ENCODE measurements at regions not wholly inside any gene's neighbourhood (a gene's known extent, or its start where the extent isn't known, plus 50 kb on each side); places are given as distances from the start of the nearest gene placed in this dataset.

DNA sequence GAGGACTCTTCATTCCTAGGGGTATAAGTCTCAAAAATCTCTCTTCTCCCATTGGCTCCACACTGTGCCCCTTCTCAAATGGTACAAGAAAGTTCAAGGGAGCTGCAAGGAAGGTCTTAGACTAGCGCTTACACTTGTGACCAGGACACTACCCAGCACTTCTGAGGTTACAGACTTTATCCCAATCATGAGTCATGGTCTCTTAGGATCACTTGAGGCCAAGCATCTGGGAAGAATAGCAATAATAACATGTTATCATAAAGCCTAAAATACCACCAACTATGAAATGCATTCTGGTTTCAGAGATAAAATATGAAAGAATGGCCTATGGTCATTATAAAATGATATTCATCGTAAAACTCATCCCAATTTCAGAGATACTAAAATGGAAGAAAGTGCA is 309.9 kb upstream of the PKDCC start:
- H3K27ac Mint-ChIP-seq (ENCODE audit: unreplicated experiment): no peak overlapping the region
- H3K4me1 Mint-ChIP-seq (ENCODE audit: unreplicated experiment): no peaks in the 10 kb centered on the region
- H3K9me3 Mint-ChIP-seq (ENCODE audit: unreplicated experiment): no peaks in the 10 kb centered on the region
- DNase-seq (ENCODE audit: extremely low spot score, unreplicated experiment): no peak
- TF ChIP-seq, protein P1, sequence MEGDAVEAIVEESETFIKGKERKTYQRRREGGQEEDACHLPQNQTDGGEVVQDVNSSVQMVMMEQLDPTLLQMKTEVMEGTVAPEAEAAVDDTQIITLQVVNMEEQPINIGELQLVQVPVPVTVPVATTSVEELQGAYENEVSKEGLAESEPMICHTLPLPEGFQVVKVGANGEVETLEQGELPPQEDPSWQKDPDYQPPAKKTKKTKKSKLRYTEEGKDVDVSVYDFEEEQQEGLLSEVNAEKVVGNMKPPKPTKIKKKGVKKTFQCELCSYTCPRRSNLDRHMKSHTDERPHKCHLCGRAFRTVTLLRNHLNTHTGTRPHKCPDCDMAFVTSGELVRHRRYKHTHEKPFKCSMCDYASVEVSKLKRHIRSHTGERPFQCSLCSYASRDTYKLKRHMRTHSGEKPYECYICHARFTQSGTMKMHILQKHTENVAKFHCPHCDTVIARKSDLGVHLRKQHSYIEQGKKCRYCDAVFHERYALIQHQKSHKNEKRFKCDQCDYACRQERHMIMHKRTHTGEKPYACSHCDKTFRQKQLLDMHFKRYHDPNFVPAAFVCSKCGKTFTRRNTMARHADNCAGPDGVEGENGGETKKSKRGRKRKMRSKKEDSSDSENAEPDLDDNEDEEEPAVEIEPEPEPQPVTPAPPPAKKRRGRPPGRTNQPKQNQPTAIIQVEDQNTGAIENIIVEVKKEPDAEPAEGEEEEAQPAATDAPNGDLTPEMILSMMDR (IDR thresholded peaks at IDR 0.05): no peak
- no peaks in the 10 kb centered on the region for H3K36me3 Mint-ChIP-seq (ENCODE audit: unreplicated experiment)
- H3K27me3 Mint-ChIP-seq (ENCODE audit: unreplicated experiment): peaks cover 5% of the 10 kb centered on the region
- H3K4me3 Mint-ChIP-seq (ENCODE audit: unreplicated experiment): no peak overlapping the region

DNA sequence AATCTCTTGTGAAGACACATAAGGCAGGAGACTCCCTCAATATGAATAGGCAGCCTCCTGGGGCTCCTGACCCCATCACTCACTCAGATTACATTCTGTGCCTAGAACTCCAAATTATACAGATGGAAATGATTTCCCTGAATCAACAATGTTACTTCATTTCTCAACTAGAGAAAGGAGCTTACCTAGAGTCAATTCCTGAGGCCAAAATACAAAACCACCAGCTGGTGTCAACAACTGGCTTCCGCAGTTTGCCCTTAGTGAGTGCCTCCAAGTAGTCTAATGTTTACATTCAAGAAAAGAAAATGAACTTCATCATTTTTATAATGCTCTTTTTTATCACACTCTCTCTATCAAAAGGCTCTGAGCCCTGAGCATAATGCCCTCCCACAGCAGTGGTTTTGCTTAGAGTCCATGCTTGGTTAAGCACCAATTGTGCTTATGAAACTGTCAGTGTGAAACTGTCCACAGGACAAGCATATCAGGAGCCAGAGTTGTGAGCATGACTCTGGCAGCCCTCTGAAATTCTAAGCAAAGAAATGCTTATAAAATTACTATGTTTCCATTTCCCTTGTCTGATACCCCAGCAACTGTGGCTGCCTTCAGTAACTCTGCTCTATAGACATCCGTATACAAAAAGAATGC is 305.7 kb upstream of the PKDCC start:
- H3K4me1 Mint-ChIP-seq (ENCODE audit: unreplicated experiment): no peaks in the 10 kb centered on the region
- H3K36me3 Mint-ChIP-seq (ENCODE audit: unreplicated experiment): no peaks in the 10 kb centered on the region
- DNase-seq (ENCODE audit: extremely low spot score, unreplicated experiment): no peak
- H3K9me3 Mint-ChIP-seq (ENCODE audit: unreplicated experiment): no peaks in the 10 kb centered on the region
- H3K4me3 Mint-ChIP-seq (ENCODE audit: unreplicated experiment): no peak overlapping the region
- TF ChIP-seq, protein P1 (IDR thresholded peaks at IDR 0.05): no peak
- no peak overlapping the region for H3K27ac Mint-ChIP-seq (ENCODE audit: unreplicated experiment)
- H3K27me3 Mint-ChIP-seq (ENCODE audit: unreplicated experiment): no peaks in the 10 kb centered on the region

DNA sequence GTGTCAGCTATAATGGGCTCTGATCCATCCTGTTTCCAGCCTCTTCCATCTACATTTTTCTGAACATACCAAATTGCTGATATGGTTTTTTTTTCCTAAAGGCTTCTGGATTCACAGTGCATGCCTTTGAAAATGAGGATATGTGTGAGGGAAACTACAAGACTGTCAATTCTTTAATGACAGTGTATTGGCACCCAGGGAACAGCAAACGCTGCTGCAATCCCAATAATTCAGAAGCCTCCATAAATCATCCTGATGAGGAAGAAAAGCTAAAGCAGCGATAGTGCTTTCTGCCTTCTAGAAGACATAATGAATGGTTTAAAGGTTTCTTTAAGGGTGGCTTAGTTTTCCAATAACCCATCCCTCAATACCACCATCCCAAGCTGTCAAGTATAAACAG is 304.5 kb upstream of the PKDCC start:
- no peaks in the 10 kb centered on the region for H3K36me3 Mint-ChIP-seq (ENCODE audit: unreplicated experiment)
- H3K4me1 Mint-ChIP-seq (ENCODE audit: unreplicated experiment): no peaks in the 10 kb centered on the region

DNA sequence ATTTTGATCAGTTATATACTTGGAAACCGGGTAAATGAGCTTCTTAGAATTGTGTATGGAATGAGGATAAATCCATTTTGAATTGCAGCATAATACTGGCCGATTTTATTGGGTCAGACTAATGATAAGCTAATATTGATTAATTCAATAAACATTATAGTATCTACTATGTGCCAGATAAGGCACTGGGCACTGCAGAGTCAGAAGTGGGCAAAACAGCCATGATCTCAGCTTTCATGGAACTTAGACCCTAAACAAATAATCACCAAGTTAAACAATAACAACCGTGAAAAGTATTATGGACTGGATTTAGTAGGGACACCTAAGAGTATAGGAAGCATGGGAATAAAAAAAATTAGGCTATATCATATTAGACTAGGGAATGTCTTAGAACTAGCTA is 297.0 kb upstream of the PKDCC start:
- DNase-seq (ENCODE audit: extremely low spot score, unreplicated experiment): no peak
- Mint-ChIP-seq H3K27ac (ENCODE audit: unreplicated experiment) (no peak overlapping the region), H3K27me3 (ENCODE audit: unreplicated experiment) (peaks cover 15% of the 10 kb centered on the region), H3K36me3 (ENCODE audit: unreplicated experiment) (no peaks in the 10 kb centered on the region), H3K4me1 (ENCODE audit: unreplicated experiment) (no peaks in the 10 kb centered on the region), H3K9me3 (ENCODE audit: unreplicated experiment) (no peaks in the 10 kb centered on the region), H3K4me3 (ENCODE audit: unreplicated experiment) (no peak overlapping the region)
- TF ChIP-seq, protein P1 (IDR thresholded peaks at IDR 0.05): no peak

More for the DNA sequence above, 304.5 kb upstream of the PKDCC start:
- no peak for DNase-seq (ENCODE audit: extremely low spot score, unreplicated experiment)
- no peaks in the 10 kb centered on the region for H3K27me3 Mint-ChIP-seq (ENCODE audit: unreplicated experiment)
- H3K4me3 Mint-ChIP-seq (ENCODE audit: unreplicated experiment): no peak overlapping the region
- no peak overlapping the region for H3K27ac Mint-ChIP-seq (ENCODE audit: unreplicated experiment)
- TF ChIP-seq, protein P1 (IDR thresholded peaks at IDR 0.05): no peak
- no peaks in the 10 kb centered on the region for H3K9me3 Mint-ChIP-seq (ENCODE audit: unreplicated experiment)

DNA sequence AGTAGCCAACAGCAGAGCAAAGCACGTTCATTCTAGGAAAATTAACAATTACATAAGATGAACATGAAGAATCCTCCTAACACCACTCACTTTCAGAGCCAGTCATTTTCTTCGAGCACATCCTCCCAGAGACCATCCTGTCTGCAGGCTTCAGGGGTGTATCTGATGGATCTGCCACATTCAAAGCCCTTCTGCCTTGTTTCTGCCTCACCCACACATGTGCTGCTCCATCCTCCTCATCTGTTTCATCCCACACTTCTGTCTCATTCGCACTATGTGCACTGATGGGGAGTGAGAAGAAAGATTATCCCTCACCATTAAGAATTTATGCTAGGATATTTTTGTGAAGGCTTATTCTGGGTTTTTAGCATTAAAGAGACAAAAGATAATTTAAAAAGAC is 287.9 kb upstream of the PKDCC start:
- Mint-ChIP-seq H3K27me3 (ENCODE audit: unreplicated experiment) (peaks cover 18% of the 10 kb centered on the region), H3K4me1 (ENCODE audit: unreplicated experiment) (no peaks in the 10 kb centered on the region), H3K27ac (ENCODE audit: unreplicated experiment) (no peak overlapping the region), H3K36me3 (ENCODE audit: unreplicated experiment) (no peaks in the 10 kb centered on the region), H3K9me3 (ENCODE audit: unreplicated experiment) (no peaks in the 10 kb centered on the region), H3K4me3 (ENCODE audit: unreplicated experiment) (no peak overlapping the region)
- DNase-seq (ENCODE audit: extremely low spot score, unreplicated experiment): no peak
- TF ChIP-seq, protein P1 (IDR thresholded peaks at IDR 0.05): no peak
